ENCODE measurements at regions not wholly inside any gene's neighbourhood (a gene's known extent, or its start where the extent isn't known, plus 50 kb on each side); places are given as distances from the start of the nearest gene placed in this dataset.

DNA sequence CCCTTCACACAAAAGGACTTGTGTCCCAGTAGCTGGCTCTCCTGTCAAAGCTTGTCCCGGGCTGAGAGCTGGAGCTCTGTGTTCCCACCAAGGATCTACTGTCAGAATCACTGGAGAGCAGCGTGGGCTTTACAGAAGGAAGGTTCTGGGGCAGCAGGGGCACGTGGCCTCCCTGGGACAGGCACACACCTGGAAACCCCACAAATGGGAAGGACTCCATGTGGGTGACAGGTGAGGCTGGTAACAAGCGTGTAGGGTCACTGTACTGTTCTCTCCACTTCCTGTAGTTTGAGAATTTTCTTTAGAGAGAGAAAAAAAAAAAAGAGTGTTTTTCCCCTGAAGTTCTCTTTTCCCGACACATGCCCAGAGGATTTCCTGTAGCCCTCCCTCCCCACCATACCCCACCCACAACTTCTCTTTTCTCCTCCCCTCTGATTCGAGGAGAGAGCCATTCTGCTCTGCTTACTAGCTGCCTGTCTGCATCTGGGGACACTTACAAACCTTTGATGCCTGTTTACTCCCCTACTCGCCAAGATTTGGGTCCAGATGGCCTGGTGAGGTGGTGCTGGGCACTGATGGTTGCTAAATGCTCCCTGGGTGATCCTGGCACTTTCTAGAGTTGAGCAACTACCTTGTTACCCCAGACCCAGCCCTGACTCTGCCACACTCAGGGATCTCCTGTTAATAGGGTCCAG is 84.1 kb upstream of the SIRPA start:
- Histone ChIP-seq H3K18ac (ENCODE audit: low read depth in 1 of 2, low read length in 2 of 2) (peak overlapping the region; percentile 52 to 77), H3K23ac (ENCODE audit: low read length in 2 of 2) (no peak overlapping the region), H2BK15ac (ENCODE audit: low read depth, poor library complexity, severe bottlenecking) (no peak overlapping the region), H3K4me2 (ENCODE audit: low read length, poor library complexity, severe bottlenecking) (no peak overlapping the region), H3K9ac (ENCODE audit: low read length) (no peak overlapping the region), H2BK5ac (ENCODE audit: low read depth, low read length, poor library complexity, severe bottlenecking) (no peak overlapping the region), H3K14ac (ENCODE audit: low read length in 2 of 2) (no peak overlapping the region), H2BK12ac (ENCODE audit: low read length in 2 of 2) (peak overlapping the region; percentile 78 to 80), H3K27ac (ENCODE audit: low read length, poor library complexity, severe bottlenecking) (peak overlapping the region; percentile 10), H3K27me3 (ENCODE audit: control insufficient read depth in 1 of 2, insufficient read depth in 1 of 2, low read length in 2 of 2) (peaks cover 0 to 3% of the 10 kb centered on the region in 2 experiments), H4K91ac (ENCODE audit: low read length) (peak overlapping the region; percentile 57), H3K4ac (ENCODE audit: low read depth in 1 of 2, low read length in 2 of 2) (no peak overlapping the region), H3K9me3 (ENCODE audit: control insufficient read depth, low read length) (no peaks in the 10 kb centered on the region), H2BK120ac (ENCODE audit: low read depth, low read length) (peak overlapping the region; percentile 56), H3K36me3 (ENCODE audit: control insufficient read depth in 1 of 2, insufficient read depth in 2 of 2, low read depth in 1 of 2, low read length in 2 of 2) (no peaks in the 10 kb centered on the region), H3K79me1 (replicated peaks; ENCODE audit: low read length, poor library complexity, severe bottlenecking) (no peaks in the 10 kb centered on the region), H4K8ac (ENCODE audit: low read length) (peak overlapping the region; percentile 78), H2AFZ (ENCODE audit: low read depth, low read length) (no peak overlapping the region), H3K4me3 (ENCODE audit: insufficient read depth in 1 of 2, low read depth in 1 of 2, low read length in 2 of 2) (no peak overlapping the region), H2AK5ac (ENCODE audit: low read length, severe bottlenecking) (peak overlapping the region; percentile 11), H3K4me1 (ENCODE audit: control insufficient read depth, insufficient read depth, low read depth, low read length) (peaks cover 19% of the 10 kb centered on the region)
- peak; percentile 60 for DNase-seq
- 29% methylated on average over 7 of the region's 7 CpGs for WGBS

DNA sequence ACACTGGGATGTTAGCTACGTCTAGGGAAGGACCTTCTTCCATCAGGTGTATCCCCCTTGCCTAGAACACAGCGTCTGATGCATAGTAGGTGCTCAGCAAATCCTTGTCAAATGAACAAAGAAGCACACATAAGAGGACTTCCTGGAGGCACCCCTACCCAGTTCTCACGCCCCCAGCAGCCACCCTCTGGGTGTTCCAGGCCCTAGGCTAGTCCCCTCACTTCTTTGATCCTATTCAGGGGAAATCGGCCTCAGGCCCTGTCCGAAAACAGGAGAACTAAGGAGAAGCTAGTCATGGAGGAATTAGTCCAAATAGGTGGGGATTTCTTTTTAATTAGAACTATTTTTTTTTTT is 84.7 kb upstream of the SIRPA start:
- no peaks in the 10 kb centered on the region for H3K79me1 ChIP-seq (replicated peaks; ENCODE audit: low read length, poor library complexity, severe bottlenecking)
- H3K27me3 ChIP-seq (ENCODE audit: control insufficient read depth in 1 of 2, insufficient read depth in 1 of 2, low read length in 2 of 2) = peaks cover 0 to 1% of the 10 kb centered on the region in 2 experiments
- H4K8ac ChIP-seq (ENCODE audit: low read length) = no peak overlapping the region
- H3K18ac ChIP-seq (ENCODE audit: low read depth in 1 of 2, low read length in 2 of 2) = peak overlapping the region in 1 of 2 experiments; percentile 52
- 53% methylated on average over 2 of the region's 5 CpGs for WGBS
- H3K9me3 ChIP-seq (ENCODE audit: control insufficient read depth, low read length) = no peaks in the 10 kb centered on the region
- no peak overlapping the region for H2AFZ ChIP-seq (ENCODE audit: low read depth, low read length)
- no peak overlapping the region for H3K4me3 ChIP-seq (ENCODE audit: insufficient read depth in 1 of 2, low read depth in 1 of 2, low read length in 2 of 2)
- peak overlapping the region; percentile 69 for H2AK5ac ChIP-seq (ENCODE audit: low read length, severe bottlenecking)
- no peak overlapping the region for H4K91ac ChIP-seq (ENCODE audit: low read length)
- peak overlapping the region in 1 of 2 experiments; percentile 9 for H3K4ac ChIP-seq (ENCODE audit: low read depth in 1 of 2, low read length in 2 of 2)
- peaks cover 19% of the 10 kb centered on the region for H3K4me1 ChIP-seq (ENCODE audit: control insufficient read depth, insufficient read depth, low read depth, low read length)
- no peak overlapping the region for H3K4me2 ChIP-seq (ENCODE audit: low read length, poor library complexity, severe bottlenecking)
- no peak overlapping the region for H3K23ac ChIP-seq (ENCODE audit: low read length in 2 of 2)
- H3K27ac ChIP-seq (ENCODE audit: low read length, poor library complexity, severe bottlenecking) = peak overlapping the region; percentile 86
- H3K9ac ChIP-seq (ENCODE audit: low read length) = no peak overlapping the region
- no peak overlapping the region for H2BK15ac ChIP-seq (ENCODE audit: low read depth, poor library complexity, severe bottlenecking)
- no peak overlapping the region for H3K14ac ChIP-seq (ENCODE audit: low read length in 2 of 2)
- H2BK5ac ChIP-seq (ENCODE audit: low read depth, low read length, poor library complexity, severe bottlenecking) = no peak overlapping the region
- no peaks in the 10 kb centered on the region for H3K36me3 ChIP-seq (ENCODE audit: control insufficient read depth in 1 of 2, insufficient read depth in 2 of 2, low read depth in 1 of 2, low read length in 2 of 2)
- H2BK120ac ChIP-seq (ENCODE audit: low read depth, low read length) = peak overlapping the region; percentile 12
- DNase-seq = no peak
- H2BK12ac ChIP-seq (ENCODE audit: low read length in 2 of 2) = peak overlapping the region; percentile 17 to 29

DNA sequence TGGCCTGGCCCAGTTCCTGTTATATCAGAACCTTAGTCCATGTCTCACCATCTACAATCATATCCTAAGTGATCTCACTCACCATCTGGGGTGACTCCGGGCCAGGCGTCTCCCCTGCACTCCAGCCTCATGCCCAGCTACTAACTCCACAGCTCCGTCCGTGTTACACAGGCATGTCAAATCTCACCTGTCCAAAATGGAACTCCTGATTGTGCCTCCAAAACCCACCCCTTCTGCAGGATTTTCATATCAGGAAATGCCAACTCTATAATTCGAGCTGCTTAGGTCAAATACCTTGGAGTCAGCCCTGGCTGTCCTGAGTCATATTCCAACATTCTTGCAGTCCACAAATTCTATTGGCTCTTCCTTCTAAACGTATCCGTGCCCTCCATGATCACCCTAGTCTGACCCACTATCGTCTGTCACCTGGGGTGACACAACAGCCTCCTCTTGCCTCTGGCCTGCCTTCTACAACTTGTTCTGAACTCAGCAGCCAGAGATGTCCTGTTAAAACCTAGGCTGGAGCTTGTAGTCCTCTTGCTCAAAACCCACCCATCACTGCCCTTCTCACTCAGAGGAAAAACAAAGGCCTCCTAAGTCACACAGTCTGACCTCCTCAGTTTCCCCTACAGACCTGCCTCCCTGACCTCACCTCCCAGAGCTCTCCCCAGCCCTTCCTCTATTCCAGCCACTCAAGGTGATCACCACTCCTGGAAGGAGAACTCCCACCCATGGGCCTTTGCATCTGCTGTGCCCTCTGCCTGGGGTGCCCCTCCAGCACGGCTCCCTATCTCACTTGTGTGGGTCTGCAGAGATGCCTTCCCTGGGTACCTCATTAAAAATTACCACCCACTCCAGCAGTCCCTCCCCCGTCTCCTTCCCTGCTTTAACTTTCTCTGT is 85.3 kb upstream of the SIRPA start:
- Histone ChIP-seq H3K4ac (ENCODE audit: low read depth in 1 of 2, low read length in 2 of 2) (peak overlapping the region in 1 of 2 experiments; percentile 65), H2AFZ (ENCODE audit: low read depth, low read length) (no peak overlapping the region), H2BK15ac (ENCODE audit: low read depth, poor library complexity, severe bottlenecking) (no peak overlapping the region), H3K27me3 (ENCODE audit: control insufficient read depth in 1 of 2, insufficient read depth in 1 of 2, low read length in 2 of 2) (no peaks in the 10 kb centered on the region), H3K79me1 (replicated peaks; ENCODE audit: low read length, poor library complexity, severe bottlenecking) (no peaks in the 10 kb centered on the region), H3K9me3 (ENCODE audit: control insufficient read depth, low read length) (no peaks in the 10 kb centered on the region), H4K8ac (ENCODE audit: low read length) (peak overlapping the region; percentile 70), H3K27ac (ENCODE audit: low read length, poor library complexity, severe bottlenecking) (peak overlapping the region; percentile 86), H2AK5ac (ENCODE audit: low read length, severe bottlenecking) (peak overlapping the region; percentile 69), H2BK120ac (ENCODE audit: low read depth, low read length) (peak overlapping the region; percentile 11), H3K23ac (ENCODE audit: low read length in 2 of 2) (no peak overlapping the region), H2BK12ac (ENCODE audit: low read length in 2 of 2) (peak overlapping the region in 1 of 2 experiments; percentile 85), H3K4me1 (ENCODE audit: control insufficient read depth, insufficient read depth, low read depth, low read length) (peaks cover 24% of the 10 kb centered on the region), H3K4me3 (ENCODE audit: insufficient read depth in 1 of 2, low read depth in 1 of 2, low read length in 2 of 2) (peak overlapping the region in 1 of 2 experiments; percentile 5), H3K18ac (ENCODE audit: low read depth in 1 of 2, low read length in 2 of 2) (peak overlapping the region in 1 of 2 experiments; percentile 52), H3K36me3 (ENCODE audit: control insufficient read depth in 1 of 2, insufficient read depth in 2 of 2, low read depth in 1 of 2, low read length in 2 of 2) (no peaks in the 10 kb centered on the region), H2BK5ac (ENCODE audit: low read depth, low read length, poor library complexity, severe bottlenecking) (no peak overlapping the region), H3K4me2 (ENCODE audit: low read length, poor library complexity, severe bottlenecking) (no peak overlapping the region), H3K14ac (ENCODE audit: low read length in 2 of 2) (no peak overlapping the region), H4K91ac (ENCODE audit: low read length) (peak overlapping the region; percentile 45), H3K9ac (ENCODE audit: low read length) (peak overlapping the region; percentile 13)
- peak; percentile 48 for DNase-seq
- WGBS = 43% methylated on average over 10 of the region's 10 CpGs

DNA sequence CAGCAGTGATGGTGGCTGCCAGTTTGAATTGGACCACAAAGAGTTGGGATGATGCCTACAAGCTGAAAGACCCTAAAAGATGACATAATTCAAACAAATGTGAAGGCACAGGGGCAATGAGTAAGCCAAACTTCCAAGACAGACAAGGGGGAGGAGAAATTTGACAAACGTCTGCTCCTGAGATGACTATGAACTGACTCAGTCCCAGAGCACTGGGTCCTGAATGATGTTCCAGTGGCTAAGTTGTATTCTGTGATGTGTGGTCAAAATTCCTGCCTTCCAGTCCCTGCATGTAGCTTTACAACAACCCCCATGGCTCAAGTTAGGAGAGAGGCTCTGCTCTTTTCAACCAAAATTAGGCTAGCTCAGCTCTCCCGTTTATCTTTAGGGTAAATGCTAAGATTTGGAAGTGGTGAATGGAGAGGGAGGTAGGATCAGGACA is 86.1 kb upstream of the SIRPA start:
- Histone ChIP-seq H2BK15ac (ENCODE audit: low read depth, poor library complexity, severe bottlenecking) (no peak overlapping the region), H3K4me3 (ENCODE audit: insufficient read depth in 1 of 2, low read depth in 1 of 2, low read length in 2 of 2) (peak overlapping the region in 1 of 2 experiments; percentile 5), H3K9me3 (ENCODE audit: control insufficient read depth, low read length) (no peaks in the 10 kb centered on the region), H3K18ac (ENCODE audit: low read depth in 1 of 2, low read length in 2 of 2) (peak overlapping the region in 1 of 2 experiments; percentile 37), H2BK12ac (ENCODE audit: low read length in 2 of 2) (peak overlapping the region in 1 of 2 experiments; percentile 68), H2BK120ac (ENCODE audit: low read depth, low read length) (no peak overlapping the region), H3K14ac (ENCODE audit: low read length in 2 of 2) (no peak overlapping the region), H3K27me3 (ENCODE audit: control insufficient read depth in 1 of 2, insufficient read depth in 1 of 2, low read length in 2 of 2) (no peaks in the 10 kb centered on the region), H4K91ac (ENCODE audit: low read length) (peak overlapping the region; percentile 45), H4K8ac (ENCODE audit: low read length) (peak overlapping the region; percentile 70), H2AFZ (ENCODE audit: low read depth, low read length) (no peak overlapping the region), H3K9ac (ENCODE audit: low read length) (peak overlapping the region; percentile 13), H3K4ac (ENCODE audit: low read depth in 1 of 2, low read length in 2 of 2) (no peak overlapping the region), H3K36me3 (ENCODE audit: control insufficient read depth in 1 of 2, insufficient read depth in 2 of 2, low read depth in 1 of 2, low read length in 2 of 2) (no peaks in the 10 kb centered on the region), H3K23ac (ENCODE audit: low read length in 2 of 2) (no peak overlapping the region), H3K4me2 (ENCODE audit: low read length, poor library complexity, severe bottlenecking) (no peak overlapping the region), H2BK5ac (ENCODE audit: low read depth, low read length, poor library complexity, severe bottlenecking) (no peak overlapping the region), H3K4me1 (ENCODE audit: control insufficient read depth, insufficient read depth, low read depth, low read length) (peaks cover 21% of the 10 kb centered on the region), H3K79me1 (replicated peaks; ENCODE audit: low read length, poor library complexity, severe bottlenecking) (no peaks in the 10 kb centered on the region), H2AK5ac (ENCODE audit: low read length, severe bottlenecking) (peak overlapping the region; percentile 37), H3K27ac (ENCODE audit: low read length, poor library complexity, severe bottlenecking) (peak overlapping the region; percentile 86)
- WGBS = 0% methylated on average over 1 of the region's 2 CpGs
- DNase-seq = peak; percentile 78

Measured in mesenchymal stem cell (in vitro differentiated cells and primary cell).